ENCODE measurements at regions not wholly inside any gene's neighbourhood (a gene's known extent, or its start where the extent isn't known, plus 50 kb on each side); places are given as distances from the start of the nearest gene placed in this dataset.
"Not testable (repeated sequence)": the region's sequence is repeated elsewhere in the genome, so short reads cannot be mapped to it uniquely, and the experiment has no call there.

GRCh38 chr1:102733491-102734236, 374.7 kb downstream of the COL11A1 start:
- 94% methylated on average over 3 of the region's 3 CpGs for WGBS
- no peak overlapping the region for H3K27ac ChIP-seq (ENCODE audit: low read depth)
- no peaks in the 10 kb centered on the region for H3K4me1 ChIP-seq (ENCODE audit: insufficient read depth)
- H3K4me3 ChIP-seq (ENCODE audit: low read depth, low read length), result no peak overlapping the region
- no peak for DNase-seq (ENCODE audit: extremely low spot score)
- no peaks in the 10 kb centered on the region for H3K36me3 ChIP-seq (ENCODE audit: insufficient read depth)

- WGBS, result 71% methylated on average over 1 of the region's 1 CpG
- Histone ChIP-seq H3K36me3 (ENCODE audit: insufficient read depth) (no peaks in the 10 kb centered on the region), H3K27ac (ENCODE audit: low read depth) (no peak overlapping the region), H3K4me3 (ENCODE audit: low read depth, low read length) (no peak overlapping the region), H3K4me1 (ENCODE audit: insufficient read depth) (no peaks in the 10 kb centered on the region)
- no peak for DNase-seq (ENCODE audit: extremely low spot score)
Observed at GRCh38 chr1:102732927-102733326, 375.4 kb downstream of the COL11A1 start.

- H3K36me3 ChIP-seq (ENCODE audit: insufficient read depth), result no peaks in the 10 kb centered on the region
- no peak overlapping the region for H3K27ac ChIP-seq (ENCODE audit: low read depth)
- H3K4me1 ChIP-seq (ENCODE audit: insufficient read depth), result no peaks in the 10 kb centered on the region
- DNase-seq (ENCODE audit: extremely low spot score), result no peak
- 94% methylated on average over 1 of the region's 1 CpG for WGBS
- H3K4me3 ChIP-seq (ENCODE audit: low read depth, low read length), result no peak overlapping the region
Observed at GRCh38 chr1:102726417-102726816, 381.9 kb downstream of the COL11A1 start.

- DNase-seq (ENCODE audit: extremely low spot score), result no peak
- 83% methylated on average over 1 of the region's 1 CpG for WGBS
- no peaks in the 10 kb centered on the region for H3K36me3 ChIP-seq (ENCODE audit: insufficient read depth)
- H3K27ac ChIP-seq (ENCODE audit: low read depth), result no peak overlapping the region
- no peak overlapping the region for H3K4me3 ChIP-seq (ENCODE audit: low read depth, low read length)
- H3K4me1 ChIP-seq (ENCODE audit: insufficient read depth), result no peaks in the 10 kb centered on the region
Observed at GRCh38 chr1:102724741-102725140, 383.6 kb downstream of the COL11A1 start.

- Histone ChIP-seq H3K4me3 (ENCODE audit: low read depth, low read length) (no peak overlapping the region), H3K36me3 (ENCODE audit: insufficient read depth) (no peaks in the 10 kb centered on the region), H3K4me1 (ENCODE audit: insufficient read depth) (no peaks in the 10 kb centered on the region), H3K27ac (ENCODE audit: low read depth) (no peak overlapping the region)
- no peak for DNase-seq (ENCODE audit: extremely low spot score)
- 77% methylated on average over 4 of the region's 4 CpGs for WGBS
Observed at GRCh38 chr1:102715150-102715549, 393.2 kb downstream of the COL11A1 start.

GRCh38 chr1:102699524-102699923, 408.8 kb downstream of the COL11A1 start:
- no peak overlapping the region for H3K27ac ChIP-seq (ENCODE audit: low read depth)
- H3K4me3 ChIP-seq (ENCODE audit: low read depth, low read length), result no peak overlapping the region
- DNase-seq (ENCODE audit: extremely low spot score), result no peak
- H3K36me3 ChIP-seq (ENCODE audit: insufficient read depth), result no peaks in the 10 kb centered on the region
- WGBS, result 84% methylated on average over 1 of the region's 1 CpG
- no peaks in the 10 kb centered on the region for H3K4me1 ChIP-seq (ENCODE audit: insufficient read depth)

- Histone ChIP-seq H3K4me1 (ENCODE audit: insufficient read depth) (no peaks in the 10 kb centered on the region), H3K36me3 (ENCODE audit: insufficient read depth) (no peaks in the 10 kb centered on the region), H3K4me3 (ENCODE audit: low read depth, low read length) (no peak overlapping the region), H3K27ac (ENCODE audit: low read depth) (no peak overlapping the region)
- 86% methylated on average over 1 of the region's 1 CpG for WGBS
- DNase-seq (ENCODE audit: extremely low spot score), result no peak
Observed at GRCh38 chr1:102693345-102693744, 415.0 kb downstream of the COL11A1 start.

- Histone ChIP-seq H3K4me3 (ENCODE audit: low read depth, low read length) (no peak overlapping the region), H3K36me3 (ENCODE audit: insufficient read depth) (no peaks in the 10 kb centered on the region), H3K27ac (ENCODE audit: low read depth) (no peak overlapping the region), H3K4me1 (ENCODE audit: insufficient read depth) (no peaks in the 10 kb centered on the region)
- 42% methylated on average over 1 of the region's 1 CpG for WGBS
- DNase-seq (ENCODE audit: extremely low spot score), result no peak
Observed at GRCh38 chr1:102691592-102692090, 416.7 kb downstream of the COL11A1 start.

- WGBS, result 92% methylated on average over 2 of the region's 2 CpGs
- DNase-seq (ENCODE audit: extremely low spot score), result no peak
- H3K27ac ChIP-seq (ENCODE audit: low read depth), result no peak overlapping the region
- H3K4me1 ChIP-seq (ENCODE audit: insufficient read depth), result no peaks in the 10 kb centered on the region
- H3K36me3 ChIP-seq (ENCODE audit: insufficient read depth), result no peaks in the 10 kb centered on the region
- H3K4me3 ChIP-seq (ENCODE audit: low read depth, low read length), result no peak overlapping the region
Observed at GRCh38 chr1:102687383-102687782, 420.9 kb downstream of the COL11A1 start.

GRCh38 chr1:102661481-102661880, 446.8 kb downstream of the COL11A1 start:
- no peaks in the 10 kb centered on the region for H3K36me3 ChIP-seq (ENCODE audit: insufficient read depth)
- H3K4me1 ChIP-seq (ENCODE audit: insufficient read depth), result no peaks in the 10 kb centered on the region
- no peak overlapping the region for H3K4me3 ChIP-seq (ENCODE audit: low read depth, low read length)
- no peak for DNase-seq (ENCODE audit: extremely low spot score)
- H3K27ac ChIP-seq (ENCODE audit: low read depth), result no peak overlapping the region
- 96% methylated on average over 13 of the region's 13 CpGs for WGBS

GRCh38 chr1:102659876-102660483, 448.3 kb downstream of the COL11A1 start:
- H3K4me1 ChIP-seq (ENCODE audit: insufficient read depth); H3K4me3 ChIP-seq (ENCODE audit: low read depth, low read length); DNase-seq (ENCODE audit: extremely low spot score); H3K27ac ChIP-seq (ENCODE audit: low read depth); H3K36me3 ChIP-seq (ENCODE audit: insufficient read depth): not testable (repeated sequence)
- 96% methylated on average over 47 of the region's 47 CpGs for WGBS

- no peaks in the 10 kb centered on the region for H3K4me1 ChIP-seq (ENCODE audit: insufficient read depth)
- H3K4me3 ChIP-seq (ENCODE audit: low read depth, low read length), result no peak overlapping the region
- no peaks in the 10 kb centered on the region for H3K36me3 ChIP-seq (ENCODE audit: insufficient read depth)
- no peak overlapping the region for H3K27ac ChIP-seq (ENCODE audit: low read depth)
- 93% methylated on average over 8 of the region's 8 CpGs for WGBS
- DNase-seq (ENCODE audit: extremely low spot score), result no peak
Observed at GRCh38 chr1:102655034-102655433, 453.3 kb downstream of the COL11A1 start.

- Histone ChIP-seq H3K36me3 (ENCODE audit: insufficient read depth) (no peaks in the 10 kb centered on the region), H3K27ac (ENCODE audit: low read depth) (no peak overlapping the region), H3K4me3 (ENCODE audit: low read depth, low read length) (no peak overlapping the region), H3K4me1 (ENCODE audit: insufficient read depth) (no peaks in the 10 kb centered on the region)
- no peak for DNase-seq (ENCODE audit: extremely low spot score)
- WGBS, result 52% methylated on average over 1 of the region's 1 CpG
Observed at GRCh38 chr1:102640872-102641271, 467.4 kb downstream of the COL11A1 start.

GRCh38 chr1:102640312-102640711, 468.0 kb downstream of the COL11A1 start:
- DNase-seq (ENCODE audit: extremely low spot score), result no peak
- Histone ChIP-seq H3K27ac (ENCODE audit: low read depth) (no peak overlapping the region), H3K36me3 (ENCODE audit: insufficient read depth) (no peaks in the 10 kb centered on the region), H3K4me1 (ENCODE audit: insufficient read depth) (no peaks in the 10 kb centered on the region), H3K4me3 (ENCODE audit: low read depth, low read length) (no peak overlapping the region)
- WGBS, result 96% methylated on average over 1 of the region's 1 CpG
